T follicular helper cell (primary cell): ENCODE measurements at regions not wholly inside any gene's neighbourhood (a gene's known extent, or its start where the extent isn't known, plus 50 kb on each side); places are given as distances from the start of the nearest gene placed in this dataset.
"Not testable (repeated sequence)": the region's sequence is repeated elsewhere in the genome, so short reads cannot be mapped to it uniquely, and the experiment has no call there.

Experiments
- DNase-seq: peaks from one replicate; pipeline ENCODE4 v3.0.0-alpha.2; 2020; ENCODE audit warnings: low read depth

DNA sequence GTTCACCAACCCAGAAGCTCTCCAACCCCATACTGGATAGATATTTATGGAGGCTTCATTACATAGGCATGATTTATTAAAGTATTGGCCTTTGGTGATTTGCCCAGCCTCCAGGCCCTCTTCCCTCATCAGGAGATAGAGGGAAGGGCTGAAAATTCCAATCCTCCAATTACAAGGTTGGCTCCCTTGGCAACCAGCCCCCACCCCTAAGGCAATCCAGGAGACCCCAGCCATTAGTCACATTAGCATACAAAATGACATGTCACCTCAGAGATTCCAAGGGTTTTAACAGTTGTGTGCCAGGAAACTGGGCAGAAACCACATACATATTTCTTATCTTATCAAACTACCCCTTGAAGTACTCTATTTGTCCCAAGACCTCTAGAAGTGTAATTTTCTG, 210.0 kb downstream of the HINT1 start:
- DNase-seq: no peak

DNA sequence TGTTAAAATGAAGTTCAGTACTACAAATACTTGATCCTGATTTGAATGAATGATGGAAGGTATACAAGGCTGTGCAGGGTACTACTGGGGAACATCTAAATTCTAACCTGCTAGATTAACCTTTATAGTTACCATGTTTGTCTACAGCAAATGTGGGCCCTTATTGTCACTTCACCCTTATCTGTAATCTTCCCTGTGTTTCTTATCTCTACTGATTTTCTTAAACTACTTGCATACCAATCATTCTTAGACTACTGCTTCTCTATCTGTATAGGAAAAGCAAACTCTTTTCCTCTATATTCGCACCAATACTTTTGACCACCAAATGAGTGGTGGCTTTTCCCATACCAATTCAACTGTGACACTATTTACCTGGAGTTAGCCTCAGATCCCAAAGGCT, 210.7 kb downstream of the HINT1 start:
- DNase-seq: no peak

- no peak for DNase-seq
These were observed 226.0 kb downstream of the HINT1 start for GRCh38 chr5:130939059-130939458.

GRCh38 chr5:130937046-130937445, 228.0 kb downstream of the HINT1 start:
- no peak for DNase-seq

DNA sequence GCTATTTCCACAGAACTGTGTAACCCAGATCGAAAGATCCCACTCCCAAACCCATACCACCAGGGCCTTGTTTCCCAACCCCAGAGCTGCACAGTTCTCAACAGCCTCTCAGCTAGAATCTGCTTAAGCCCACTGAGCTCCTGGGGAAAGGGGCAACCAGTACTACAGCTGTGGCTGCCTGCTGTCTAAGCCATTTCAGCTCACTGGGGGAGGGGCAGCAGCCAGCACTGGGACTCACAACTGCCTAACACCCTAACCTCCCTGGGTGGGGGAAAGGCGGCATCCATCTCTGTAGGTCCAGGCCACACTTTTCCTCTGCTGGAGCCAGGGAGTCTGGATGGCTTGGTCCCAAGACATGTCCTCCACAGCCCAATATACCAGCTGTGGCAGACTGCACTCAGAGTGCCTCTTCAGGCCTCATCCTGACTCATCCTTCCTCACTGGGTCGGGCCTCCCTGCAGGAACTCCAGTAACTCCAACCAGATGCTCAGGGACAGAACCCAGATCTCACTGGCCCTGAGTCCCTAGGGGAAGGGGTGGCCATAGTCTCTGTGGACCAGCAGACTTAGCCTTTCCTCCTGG, 241.4 kb downstream of the HINT1 start:
- DNase-seq: no peak

DNA sequence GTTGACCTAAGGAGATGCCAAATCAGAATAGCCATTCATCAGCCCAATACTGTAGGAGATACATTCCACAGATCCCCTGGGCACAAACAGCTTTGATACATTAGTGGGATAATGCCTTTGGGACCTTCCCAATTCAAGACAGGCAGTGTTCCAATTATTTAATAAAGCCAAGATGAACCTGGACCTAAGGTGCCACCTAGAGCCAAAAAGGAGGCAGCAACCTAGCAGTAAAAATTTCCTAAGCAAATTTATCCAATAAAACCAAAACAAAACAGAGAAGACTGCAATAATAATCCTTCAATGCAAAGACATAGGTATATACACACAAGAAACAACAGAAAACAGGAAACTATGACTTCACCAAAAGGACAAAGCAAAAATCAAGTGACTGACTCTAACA, 253.0 kb downstream of the HINT1 start:
- no peak for DNase-seq

DNA sequence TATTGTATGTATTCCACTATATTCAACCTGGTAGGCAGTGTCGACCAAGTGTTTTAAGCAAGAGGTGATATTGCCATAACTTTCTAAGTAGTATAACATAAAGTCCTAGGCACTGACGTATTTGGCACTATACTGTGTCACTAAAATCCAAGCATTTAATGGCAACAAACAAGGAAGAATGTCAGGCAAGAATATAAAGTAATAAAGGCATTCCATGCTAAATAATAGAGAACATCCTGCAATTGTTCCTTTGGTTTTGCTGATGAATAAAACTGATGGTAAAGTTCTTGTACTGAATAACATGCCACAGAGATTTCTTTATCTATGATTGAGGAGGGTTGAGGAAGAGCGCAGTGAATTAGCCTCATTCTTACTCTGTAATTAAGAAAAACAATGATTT, 256.9 kb downstream of the HINT1 start:
- no peak for DNase-seq

GRCh38 chr5:130897537-130898195, 267.4 kb downstream of the HINT1 start:
- not testable (repeated sequence) for DNase-seq

DNA sequence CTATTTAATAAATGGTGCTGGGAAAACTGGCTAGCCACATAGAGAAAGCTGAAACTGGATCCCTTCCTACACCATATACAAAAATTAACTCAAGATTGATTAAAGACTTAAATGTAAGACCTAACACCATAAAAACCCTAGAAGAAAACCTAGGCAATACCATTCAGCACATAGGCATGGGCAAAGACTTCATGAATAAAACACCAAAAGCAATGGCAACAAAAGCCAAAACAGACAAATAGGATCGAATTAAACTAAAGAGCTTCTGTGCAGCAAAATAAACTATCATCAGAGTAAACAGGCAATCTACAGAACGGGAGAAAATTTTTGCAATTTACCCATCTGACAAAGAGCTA, 267.9 kb downstream of the HINT1 start:
- DNase-seq: not testable (repeated sequence)

GRCh38 chr5:130896636-130897035, 268.4 kb downstream of the HINT1 start:
- DNase-seq: no peak

GRCh38 chr5:130893006-130893405, 272.1 kb downstream of the HINT1 start:
- DNase-seq: no peak

DNA sequence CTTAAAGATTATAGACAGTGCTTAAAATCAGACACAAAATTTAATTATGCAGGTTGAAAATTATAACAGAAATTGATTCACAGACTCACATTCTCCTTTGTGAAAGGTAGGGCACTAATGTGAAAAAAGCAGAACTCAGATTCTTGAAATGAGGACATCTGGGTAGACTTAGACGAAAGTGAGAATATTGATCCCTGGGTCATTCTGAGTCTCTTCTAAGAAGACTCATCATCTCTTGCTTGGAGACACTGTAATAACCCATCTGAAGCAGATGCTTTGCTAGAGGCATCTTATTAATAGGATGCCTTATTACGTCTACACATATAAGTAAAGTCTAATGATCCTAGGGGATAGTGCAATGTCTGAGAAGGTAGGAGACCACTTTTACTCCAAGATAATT, 274.4 kb downstream of the HINT1 start:
- no peak for DNase-seq

DNA sequence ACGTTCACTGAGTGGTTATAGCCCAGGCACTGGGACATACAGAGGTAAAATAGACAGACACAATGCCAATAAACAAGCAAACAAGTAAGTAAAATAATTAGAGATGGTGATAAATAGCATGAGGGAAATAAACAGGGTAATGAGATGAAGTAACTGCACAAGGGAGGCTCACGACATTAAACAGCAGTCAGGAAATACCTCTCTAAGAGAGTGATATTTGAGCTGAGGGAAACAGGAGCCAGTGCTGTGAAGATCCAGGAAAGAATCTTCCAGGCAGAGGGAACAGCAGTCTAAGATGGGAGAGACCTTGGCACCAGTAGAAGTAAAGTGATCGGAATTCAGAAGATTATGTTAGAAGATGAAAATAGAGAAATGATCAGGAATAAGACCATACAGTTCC, 279.4 kb downstream of the HINT1 start:
- DNase-seq: no peak

- no peak for DNase-seq
These were observed 280.0 kb downstream of the HINT1 start for GRCh38 chr5:130885027-130885426.

- DNase-seq: no peak
These were observed 281.0 kb downstream of the HINT1 start for GRCh38 chr5:130884023-130884422.

GRCh38 chr5:130875656-130876055, 289.4 kb downstream of the HINT1 start:
- no peak for DNase-seq

GRCh38 chr5:130874861-130875417, 290.1 kb downstream of the HINT1 start:
- no peak for DNase-seq

- DNase-seq: peak; percentile 14
These were observed 293.5 kb downstream of the HINT1 start for GRCh38 chr5:130871346-130872086.

DNA sequence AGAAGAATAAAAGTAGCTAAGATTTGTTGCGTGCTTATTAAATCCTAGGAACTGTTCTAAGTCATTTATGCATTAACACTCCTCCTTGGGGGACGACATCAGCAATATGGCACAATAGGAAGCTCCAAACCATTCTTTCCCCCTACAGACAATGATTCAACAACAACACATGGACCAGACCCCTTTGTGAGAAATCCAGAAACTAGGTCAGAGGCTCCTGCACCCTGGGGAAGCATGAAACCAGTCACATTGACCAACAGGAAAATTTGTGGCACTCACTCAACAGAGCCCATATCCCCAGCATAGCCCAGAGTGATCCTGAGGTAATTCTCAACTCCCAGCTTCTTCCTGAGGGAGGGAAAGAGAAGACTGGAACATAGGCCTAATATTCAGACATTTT, 294.4 kb downstream of the HINT1 start:
- DNase-seq: no peak

DNA sequence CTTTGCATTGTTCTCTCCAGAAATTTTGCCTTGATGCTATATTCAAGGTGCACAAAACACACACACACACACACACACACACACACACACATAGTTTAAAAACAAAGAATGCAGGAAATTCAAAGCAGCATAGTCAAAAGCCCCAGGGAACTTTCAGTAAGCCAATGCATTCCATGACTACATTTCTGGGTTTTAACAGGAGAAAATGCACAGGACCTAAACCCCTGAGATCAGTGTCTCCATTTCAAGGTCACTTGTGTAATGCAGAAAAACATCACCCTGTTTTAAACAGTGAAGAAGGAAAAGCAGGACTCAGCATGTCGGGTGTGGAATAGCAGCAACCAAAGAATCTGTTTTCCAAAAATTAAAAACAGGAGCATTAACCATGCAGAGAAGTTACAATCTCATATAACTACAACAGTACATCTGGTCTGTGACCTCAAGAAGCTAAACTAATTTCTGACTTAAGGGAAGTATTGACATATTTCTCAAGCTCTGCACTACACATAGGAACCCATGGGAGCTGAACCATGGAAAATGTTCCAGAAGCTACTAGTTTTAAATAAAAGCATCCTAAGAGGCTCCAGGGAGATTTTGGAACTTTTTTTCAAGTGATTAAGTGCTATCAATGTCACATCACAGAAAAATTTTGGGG, 296.7 kb downstream of the HINT1 start:
- no peak for DNase-seq

DNA sequence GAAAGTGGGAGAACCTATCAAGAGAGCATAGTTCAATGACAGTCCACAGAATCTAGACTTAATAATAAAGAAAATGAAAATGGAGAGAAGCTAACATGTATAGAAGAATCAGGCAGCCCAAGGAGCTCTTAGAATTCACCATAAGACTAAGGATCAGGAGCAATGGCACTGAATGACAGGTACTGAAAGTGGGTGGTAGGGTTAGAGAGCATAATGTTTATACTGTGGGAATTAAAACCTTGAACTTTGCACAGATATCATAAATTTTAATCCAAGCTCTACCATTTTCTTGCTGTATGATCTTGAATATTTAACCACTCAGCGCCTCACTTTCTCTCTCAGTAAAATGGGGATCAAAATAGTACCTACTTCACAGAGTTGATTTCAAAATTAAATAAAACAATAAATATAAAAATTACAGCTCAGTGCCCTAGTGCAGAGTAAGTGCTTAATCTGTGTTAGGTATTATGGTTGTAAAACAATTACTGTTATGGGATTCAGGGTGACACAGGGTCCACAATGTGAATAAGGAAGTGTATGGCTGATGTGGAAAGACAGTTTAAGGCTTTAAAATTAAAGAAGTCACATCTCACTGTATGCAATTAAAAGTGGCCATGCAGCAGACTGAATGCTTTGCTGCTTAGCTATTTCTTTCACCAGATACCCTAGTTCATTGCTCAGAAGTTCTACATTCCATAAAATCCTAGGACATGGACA, 319.8 kb downstream of the HINT1 start:
- DNase-seq: no peak
